WTC11 (cell line): ENCODE measurements at regions not wholly inside any gene's neighbourhood (a gene's known extent, or its start where the extent isn't known, plus 50 kb on each side); places are given as distances from the start of the nearest gene placed in this dataset.
"Not testable (repeated sequence)": the region's sequence is repeated elsewhere in the genome, so short reads cannot be mapped to it uniquely, and the experiment has no call there.

ENCODE experiments used
- CDX4 ChIP-seq: fragments of 250-450 bp; sonication (Bioruptor Pico); IDR thresholded peaks from 2 replicates; pipeline ENCODE4 v1.9.0; 2021; ENCODE audit warnings: moderate library complexity, mild to moderate bottlenecking, inconsistent platforms, borderline replicate concordance
- CREB1 ChIP-seq: sonication (generic); formaldehyde crosslinking; IDR thresholded peaks from 2 replicates; pipeline ENCODE4 v1.8.0; 2023; ENCODE audit warnings: mild to moderate bottlenecking, missing genetic modification reagents
- CTCF ChIP-seq: fragments of 200-600 bp; IDR thresholded peaks from 2 replicates; pipeline ENCODE4 v1.8.0; 2022; ENCODE audit warnings: antibody characterized with exemption
- GABPB1 ChIP-seq: sonication (generic); formaldehyde crosslinking; IDR thresholded peaks from 2 replicates; pipeline ENCODE4 v1.8.1; 2023; ENCODE audit warnings: mild to moderate bottlenecking, missing genetic modification reagents
- NFE2L1 ChIP-seq: sonication (generic); formaldehyde crosslinking; IDR thresholded peaks from 2 replicates; pipeline ENCODE4 v1.8.1; 2023; ENCODE audit warnings: missing genetic modification reagents
- NR1H2 ChIP-seq: sonication (generic); formaldehyde crosslinking; IDR thresholded peaks from 2 replicates; pipeline ENCODE4 v1.9.0; 2021; ENCODE audit warnings: mild to moderate bottlenecking, moderate library complexity, missing genetic modification reagents
- SMAD4 ChIP-seq: sonication (generic); formaldehyde crosslinking; IDR thresholded peaks from 2 replicates; pipeline ENCODE4 v1.8.0; 2022; ENCODE audit warnings: mild to moderate bottlenecking, missing genetic modification reagents
- SP1 ChIP-seq: sonication (generic); formaldehyde crosslinking; conservative IDR thresholded peaks from 2 replicates; pipeline ENCODE4 v1.8.1; 2022; ENCODE audit warnings: missing genetic modification reagents
- ZBTB21 ChIP-seq: sonication (generic); formaldehyde crosslinking; IDR thresholded peaks from 2 replicates; pipeline ENCODE4 v1.8.1; 2023; ENCODE audit warnings: mild to moderate bottlenecking, missing genetic modification reagents, borderline replicate concordance
- TF ChIP-seq, protein P1 (sequence below): sonication (generic); formaldehyde crosslinking; conservative IDR thresholded peaks from 2 replicates; pipeline ENCODE4 v1.8.1; 2022; ENCODE audit warnings: mild to moderate bottlenecking, missing genetic modification reagents

DNA sequence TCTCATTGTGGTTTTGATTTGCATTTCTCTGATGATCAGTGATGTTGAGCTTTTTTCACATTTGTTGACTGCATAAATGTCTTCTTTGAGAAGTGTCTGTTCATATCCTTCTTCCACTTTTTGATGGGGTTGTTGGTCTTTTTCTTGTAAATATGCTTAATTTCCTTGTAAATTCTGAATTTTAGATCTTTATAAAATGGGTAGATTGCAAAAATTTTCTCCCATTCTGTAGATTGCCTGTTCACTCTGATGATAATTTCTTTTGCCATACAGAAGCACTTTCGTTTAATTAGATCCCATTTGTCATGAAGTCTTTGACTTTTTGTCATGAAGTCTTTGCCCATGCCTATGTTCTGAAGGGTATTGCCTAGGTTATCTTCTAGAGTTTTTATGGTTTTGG, 817.5 kb downstream of the STPG2 start:
- TF ChIP-seq CTCF; GABPB1 (CRISPR knock-in tag); SP1; NFE2L1 (CRISPR knock-in tag); ZBTB21 (CRISPR knock-in tag); SMAD4 (CRISPR knock-in tag); CREB1; CDX4; NR1H2 (CRISPR knock-in tag): not testable (repeated sequence)
- TF ChIP-seq, protein P1, sequence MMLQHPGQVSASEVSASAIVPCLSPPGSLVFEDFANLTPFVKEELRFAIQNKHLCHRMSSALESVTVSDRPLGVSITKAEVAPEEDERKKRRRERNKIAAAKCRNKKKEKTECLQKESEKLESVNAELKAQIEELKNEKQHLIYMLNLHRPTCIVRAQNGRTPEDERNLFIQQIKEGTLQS, result not testable (repeated sequence)
